NB4 (cell line): ENCODE measurements at regions not wholly inside any gene's neighbourhood (a gene's known extent, or its start where the extent isn't known, plus 50 kb on each side); places are given as distances from the start of the nearest gene placed in this dataset.
A peak's percentile ranks its signal among the peaks of the same experiment; 100 is the strongest.
"Not testable (repeated sequence)": the region's sequence is repeated elsewhere in the genome, so short reads cannot be mapped to it uniquely, and the experiment has no call there.

Experiments used
- DNase-seq: peaks from one replicate; pipeline ENCODE4 v3.0.0; 2010; ENCODE audit warnings: low read depth
- H3K4me3 ChIP-seq: one replicate; pipeline ENCODE4 v1.5.1; 2011; ENCODE audit warnings: mild to moderate bottlenecking, low read depth, low read length, moderate library complexity
- CTCF ChIP-seq: IDR thresholded peaks from one replicate; pipeline ENCODE4 v1.5.1; 2012; ENCODE audit warnings: low read depth, low read length
- MAX ChIP-seq: IDR thresholded peaks from 2 replicates; pipeline ENCODE4 v1.6.1; 2011; ENCODE audit warnings: low read depth, low read length
- POLR2A ChIP-seq: IDR thresholded peaks from 2 replicates; pipeline ENCODE4 v1.6.1; 2011; ENCODE audit warnings: mild to moderate bottlenecking; ENCODE audit not compliant: insufficient read length; ENCODE audit errors: extremely low read depth

GRCh38 chr16:21487956-21488355 is 111.4 kb upstream of the METTL9 start:
- DNase-seq: not testable (repeated sequence)

GRCh38 chr16:21499046-21499445 is 100.3 kb upstream of the METTL9 start:
- H3K4me3 ChIP-seq: not testable (repeated sequence)

More at GRCh38 chr16:21487956-21488355, 111.4 kb upstream of the METTL9 start:
- not testable (repeated sequence) for H3K4me3 ChIP-seq

GRCh38 chr16:21501223-21501868 is 98.0 kb upstream of the METTL9 start:
- H3K4me3 ChIP-seq: peak overlapping the region; percentile 55

More at GRCh38 chr16:21499046-21499445, 100.3 kb upstream of the METTL9 start:
- DNase-seq: not testable (repeated sequence)

GRCh38 chr16:21501869-21502667 is 97.3 kb upstream of the METTL9 start:
- peak overlapping the region; percentile 51 for H3K4me3 ChIP-seq
- TF ChIP-seq POLR2A (peak; percentile 45), MAX (0 out of 2 replicates have a peak, but pooled peaks have one; percentile 35), CTCF (no peak)
- DNase-seq: peak; percentile 92

More at GRCh38 chr16:21501223-21501868, 98.0 kb upstream of the METTL9 start:
- DNase-seq: peak; percentile 80

- H3K4me3 ChIP-seq, DNase-seq: not testable (repeated sequence)
Observed at GRCh38 chr16:21503574-21503920, 95.8 kb upstream of the METTL9 start.

GRCh38 chr16:21503941-21504832 is 95.2 kb upstream of the METTL9 start:
- not testable (repeated sequence) for DNase-seq

GRCh38 chr16:21505751-21506520 is 93.4 kb upstream of the METTL9 start:
- DNase-seq, H3K4me3 ChIP-seq: not testable (repeated sequence)

More at GRCh38 chr16:21503941-21504832, 95.2 kb upstream of the METTL9 start:
- not testable (repeated sequence) for H3K4me3 ChIP-seq

- peak; percentile 43 for DNase-seq
- not testable (repeated sequence) for H3K4me3 ChIP-seq
Observed at GRCh38 chr16:21506857-21507456, 92.4 kb upstream of the METTL9 start.

- H3K4me3 ChIP-seq, DNase-seq: not testable (repeated sequence)
Observed at GRCh38 chr16:21507631-21508305, 91.6 kb upstream of the METTL9 start.

- H3K4me3 ChIP-seq, DNase-seq: not testable (repeated sequence)
Observed at GRCh38 chr16:21508661-21509436, 90.5 kb upstream of the METTL9 start.

GRCh38 chr16:21509437-21510086 is 89.8 kb upstream of the METTL9 start:
- H3K4me3 ChIP-seq, DNase-seq: not testable (repeated sequence)

GRCh38 chr16:21510869-21511255 is 88.5 kb upstream of the METTL9 start:
- not testable (repeated sequence) for H3K4me3 ChIP-seq, DNase-seq

- not testable (repeated sequence) for DNase-seq, H3K4me3 ChIP-seq
Observed at GRCh38 chr16:21511315-21512210, 87.8 kb upstream of the METTL9 start.
